H9 (cell line): ENCODE measurements at regions not wholly inside any gene's neighbourhood (a gene's known extent, or its start where the extent isn't known, plus 50 kb on each side); places are given as distances from the start of the nearest gene placed in this dataset.

Source experiments
- DNase-seq: peaks from one replicate; pipeline ENCODE4 v3.0.0-alpha.2; 2017
- H2AFZ ChIP-seq: one replicate; pipeline ENCODE4 v1.6.1; 2013; ENCODE audit warnings: mild to moderate bottlenecking, low read length, control low read depth, moderate library complexity
- H2AK5ac ChIP-seq: 2 replicates; pipeline ENCODE4 v1.6.1; 2013; ENCODE audit warnings: low read length, control low read depth, mixed read lengths; ENCODE audit not compliant: insufficient read length
- H2BK120ac ChIP-seq: one replicate; pipeline ENCODE4 v1.6.1; 2013; ENCODE audit warnings: low read depth, mild to moderate bottlenecking, low read length, control low read depth, inconsistent platforms; ENCODE audit not compliant: poor library complexity, severe bottlenecking
- H2BK12ac ChIP-seq: 2 replicates; pipeline ENCODE4 v1.6.1; 2013; ENCODE audit warnings: low read length, control low read depth, mixed read lengths, low read depth; ENCODE audit not compliant: insufficient read length
- H2BK15ac ChIP-seq: 2 replicates; pipeline ENCODE4 v1.6.1; 2013; ENCODE audit warnings: low read depth, low read length, control low read depth
- H2BK20ac ChIP-seq: one replicate; pipeline ENCODE4 v1.6.1; 2013; ENCODE audit warnings: low read depth, mild to moderate bottlenecking, low read length, control low read depth, inconsistent platforms; ENCODE audit not compliant: poor library complexity, severe bottlenecking
- H2BK5ac ChIP-seq: 2 replicates; pipeline ENCODE4 v1.6.1; 2013; ENCODE audit warnings: low read length, control low read depth, mixed read lengths; ENCODE audit not compliant: insufficient read length
- H3K14ac ChIP-seq: 2 replicates; pipeline ENCODE4 v1.6.1; 2013; ENCODE audit warnings: low read length, control low read depth; ENCODE audit not compliant: insufficient read depth
- H3K18ac ChIP-seq: 2 replicates; pipeline ENCODE4 v1.6.1; 2013; ENCODE audit warnings: low read depth, mild to moderate bottlenecking, mixed read lengths, low read length, control low read depth; ENCODE audit not compliant: insufficient read length
- H3K23ac ChIP-seq: 2 replicates; pipeline ENCODE4 v1.6.1; 2013; ENCODE audit warnings: low read length, control low read depth, mixed read lengths, low read depth; ENCODE audit not compliant: insufficient read length
- H3K23me2 ChIP-seq: 2 replicates; pipeline ENCODE4 v1.6.1; 2013; ENCODE audit warnings: low read depth, mild to moderate bottlenecking, mixed read lengths, low read length, control low read depth; ENCODE audit not compliant: insufficient read length, poor library complexity, severe bottlenecking
- H3K27ac ChIP-seq: 2 replicates; pipeline ENCODE4 v1.5.1; 2013; ENCODE audit warnings: low read length, control low read depth, mixed read lengths, low read depth; ENCODE audit not compliant: insufficient read length
- H3K27me3 ChIP-seq: 2 replicates; pipeline ENCODE4 v1.6.1; 2013; ENCODE audit warnings: low read length, control low read depth, inconsistent platforms; ENCODE audit not compliant: insufficient read depth
- H3K4ac ChIP-seq: 2 replicates; pipeline ENCODE4 v1.6.1; 2013; ENCODE audit warnings: low read depth, mild to moderate bottlenecking, control low read depth, inconsistent platforms, low read length, moderate library complexity
- H3K4me1 ChIP-seq: 2 replicates; pipeline ENCODE4 v1.6.1; 2013; ENCODE audit warnings: low read length, control low read depth, inconsistent platforms; ENCODE audit not compliant: insufficient read depth
- H3K4me2 ChIP-seq: 2 replicates; pipeline ENCODE4 v1.6.1; 2013; ENCODE audit warnings: low read length, control low read depth, mixed read lengths; ENCODE audit not compliant: insufficient read length, insufficient read depth
- H3K56ac ChIP-seq: 2 replicates; pipeline ENCODE4 v1.6.1; 2013; ENCODE audit warnings: low read depth, mild to moderate bottlenecking, mixed read lengths, low read length, control low read depth; ENCODE audit not compliant: insufficient read length
- H3K79me1 ChIP-seq: 2 replicates; pipeline ENCODE4 v1.6.1; 2013; ENCODE audit warnings: low read depth, mild to moderate bottlenecking, moderate library complexity, low read length, control low read depth, inconsistent platforms; ENCODE audit not compliant: insufficient read depth, poor library complexity, severe bottlenecking
- H3K79me2 ChIP-seq: 2 replicates; pipeline ENCODE4 v1.6.1; 2013; ENCODE audit warnings: low read length, control low read depth, inconsistent platforms; ENCODE audit not compliant: insufficient read depth
- H3K9ac ChIP-seq: 2 replicates; pipeline ENCODE4 v1.6.1; 2013; ENCODE audit warnings: low read length, control low read depth, mixed read lengths; ENCODE audit not compliant: insufficient read length; ENCODE audit errors: extremely low read depth
- H3K9me3 ChIP-seq: one replicate; pipeline ENCODE4 v1.6.1; 2013; ENCODE audit warnings: low read depth, low read length, inconsistent platforms; ENCODE audit not compliant: control insufficient read depth
- H3T11ph ChIP-seq: one replicate; pipeline ENCODE4 v1.6.1; 2013; ENCODE audit warnings: mild to moderate bottlenecking, low read length, control low read depth, inconsistent platforms
- H4K20me1 ChIP-seq: one replicate; pipeline ENCODE4 v1.6.1; 2013; ENCODE audit not compliant: control insufficient read depth, insufficient read length, insufficient read depth
- H4K5ac ChIP-seq: 2 replicates; pipeline ENCODE4 v1.6.1; 2013; ENCODE audit warnings: low read depth, mild to moderate bottlenecking, mixed read lengths, low read length, control low read depth; ENCODE audit not compliant: insufficient read length
- H4K8ac ChIP-seq: replicated peaks from 2 replicates; pipeline ENCODE4 v1.6.1; 2013; ENCODE audit warnings: low read length, control low read depth, mixed read lengths, low read depth; ENCODE audit not compliant: insufficient read length
- H4K91ac ChIP-seq: 2 replicates; pipeline ENCODE4 v1.6.1; 2013; ENCODE audit warnings: low read depth, mild to moderate bottlenecking, moderate library complexity, mixed read lengths, low read length, control low read depth; ENCODE audit not compliant: insufficient read length
- H3K27ac Mint-ChIP-seq, 3 experiments: 2 replicates in 2 of 3; 3 replicates in 1 of 3; pipeline ENCODE4 v1.8.0; 2020 to 2021; ENCODE audit warnings: mixed read lengths in 3 of 3, mild to moderate bottlenecking in 1 of 3, moderate library complexity in 1 of 3
- H3K27me3 Mint-ChIP-seq: 2 replicates; pipeline ENCODE4 v1.8.0; 2021; ENCODE audit warnings: low read depth, mild to moderate bottlenecking, moderate library complexity, mixed read lengths
- H3K36me3 Mint-ChIP-seq, 3 experiments: 2 replicates in 2 of 3; 3 replicates in 1 of 3; pipeline ENCODE4 v1.8.0; 2020 to 2021; ENCODE audit warnings: low read depth in 3 of 3, mixed read lengths in 3 of 3; ENCODE audit not compliant: insufficient read depth in 1 of 3
- H3K4me1 Mint-ChIP-seq, 2 experiments: 2 replicates each; pipeline ENCODE4 v1.8.0; 2020; ENCODE audit warnings: mixed read lengths in 2 of 2
- H3K4me3 Mint-ChIP-seq, 2 experiments: 2 replicates in 1 of 2; 3 replicates in 1 of 2; pipeline ENCODE4 v1.8.0; 2020 to 2021; ENCODE audit warnings: mild to moderate bottlenecking in 2 of 2, mixed read lengths in 2 of 2, moderate library complexity in 1 of 2
- H3K9me3 Mint-ChIP-seq, 2 experiments: 2 replicates in 1 of 2; 3 replicates in 1 of 2; pipeline ENCODE4 v1.8.0; 2020; ENCODE audit warnings: mild to moderate bottlenecking in 2 of 2, mixed read lengths in 2 of 2, moderate library complexity in 1 of 2
- WGBS: extraction: QIAGEN DNeasy Blood & Tissue Kit; methylation state at CpG from one replicate; pipeline ENCODE4 v1.1.7; 2013; ENCODE audit warnings: missing lambda C conversion rate, low lambda C conversion rate, mixed read lengths; ENCODE audit not compliant: insufficient read length; ENCODE audit errors: extremely low coverage; 5-methylcytosine and 5-hydroxymethylcytosine counted together
- TF ChIP-seq, protein P1 (sequence below): fragments of 200-600 bp; sonication (generic); conservative IDR thresholded peaks from 3 replicates; pipeline ENCODE4 v1.8.0; 2021; ENCODE audit warnings: antibody characterized with exemption, mild to moderate bottlenecking

DNA sequence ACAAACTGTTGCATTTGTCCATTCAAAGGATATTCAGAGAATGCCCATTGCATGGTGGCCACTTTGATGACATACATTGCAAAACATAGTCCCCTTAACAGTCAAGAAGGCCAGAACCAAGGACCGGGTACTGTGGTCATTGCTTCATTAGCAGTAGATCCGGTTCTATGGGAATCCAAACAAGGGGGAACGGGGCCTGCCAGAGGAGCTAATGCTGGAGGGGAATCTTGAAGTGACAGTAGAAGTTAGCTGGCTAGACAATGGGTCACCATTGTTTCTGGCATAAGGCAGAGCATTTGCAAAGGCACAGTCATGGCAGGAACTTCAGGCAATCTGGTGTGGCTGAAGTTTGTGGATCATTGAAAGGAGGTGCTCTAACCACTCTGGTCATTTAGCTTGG is 279.7 kb downstream of the SS18 start:
- no peak overlapping the region for H2BK20ac ChIP-seq
- Mint-ChIP-seq H3K27me3 (no peaks in the 10 kb centered on the region; the same call in 1 of the 2 replicates), H3K36me3 (no peaks in the 10 kb centered on the region), H3K27ac (no peak overlapping the region), H3K4me3 (no peak overlapping the region), H3K9me3 (no peaks in the 10 kb centered on the region), H3K4me1 (peaks cover 4 to 5% of the 10 kb centered on the region in 2 experiments; a peak in 2 of 4 replicates)
- no peak overlapping the region for H2BK12ac ChIP-seq
- no peak overlapping the region for H3K23ac ChIP-seq
- no peak overlapping the region for H3K18ac ChIP-seq
- H3T11ph ChIP-seq, result no peak overlapping the region
- no peak overlapping the region for H4K91ac ChIP-seq
- H3K56ac ChIP-seq, result peak overlapping the region; percentile 26
- no peaks in the 10 kb centered on the region for H3K27me3 ChIP-seq
- H2AFZ ChIP-seq, result no peak overlapping the region
- no peak overlapping the region for H4K5ac ChIP-seq
- H3K9ac ChIP-seq, result no peak overlapping the region
- no peak overlapping the region for H3K4ac ChIP-seq
- H3K9me3 ChIP-seq, result no peaks in the 10 kb centered on the region
- no peaks in the 10 kb centered on the region for H3K79me1 ChIP-seq
- H2BK5ac ChIP-seq, result no peak overlapping the region
- no peak overlapping the region for H3K27ac ChIP-seq
- no peak for DNase-seq
- no peak overlapping the region for H2BK15ac ChIP-seq
- H2BK120ac ChIP-seq, result no peak overlapping the region
- H4K8ac ChIP-seq, result no peak overlapping the region
- H3K4me2 ChIP-seq, result no peak overlapping the region
- H3K23me2 ChIP-seq, result no peaks in the 10 kb centered on the region
- no peaks in the 10 kb centered on the region for H4K20me1 ChIP-seq
- WGBS, result no CpG with 5 or more reads among the region's 3 CpGs
- H3K14ac ChIP-seq, result no peak overlapping the region
- TF ChIP-seq, protein P1, sequence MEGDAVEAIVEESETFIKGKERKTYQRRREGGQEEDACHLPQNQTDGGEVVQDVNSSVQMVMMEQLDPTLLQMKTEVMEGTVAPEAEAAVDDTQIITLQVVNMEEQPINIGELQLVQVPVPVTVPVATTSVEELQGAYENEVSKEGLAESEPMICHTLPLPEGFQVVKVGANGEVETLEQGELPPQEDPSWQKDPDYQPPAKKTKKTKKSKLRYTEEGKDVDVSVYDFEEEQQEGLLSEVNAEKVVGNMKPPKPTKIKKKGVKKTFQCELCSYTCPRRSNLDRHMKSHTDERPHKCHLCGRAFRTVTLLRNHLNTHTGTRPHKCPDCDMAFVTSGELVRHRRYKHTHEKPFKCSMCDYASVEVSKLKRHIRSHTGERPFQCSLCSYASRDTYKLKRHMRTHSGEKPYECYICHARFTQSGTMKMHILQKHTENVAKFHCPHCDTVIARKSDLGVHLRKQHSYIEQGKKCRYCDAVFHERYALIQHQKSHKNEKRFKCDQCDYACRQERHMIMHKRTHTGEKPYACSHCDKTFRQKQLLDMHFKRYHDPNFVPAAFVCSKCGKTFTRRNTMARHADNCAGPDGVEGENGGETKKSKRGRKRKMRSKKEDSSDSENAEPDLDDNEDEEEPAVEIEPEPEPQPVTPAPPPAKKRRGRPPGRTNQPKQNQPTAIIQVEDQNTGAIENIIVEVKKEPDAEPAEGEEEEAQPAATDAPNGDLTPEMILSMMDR, result no peak
- no peaks in the 10 kb centered on the region for H3K4me1 ChIP-seq
- H3K79me2 ChIP-seq, result no peaks in the 10 kb centered on the region
- no peak overlapping the region for H2AK5ac ChIP-seq
